ENCODE measurements at regions not wholly inside any gene's neighbourhood (a gene's known extent, or its start where the extent isn't known, plus 50 kb on each side); places are given as distances from the start of the nearest gene placed in this dataset.

- TF ChIP-seq, protein P1, sequence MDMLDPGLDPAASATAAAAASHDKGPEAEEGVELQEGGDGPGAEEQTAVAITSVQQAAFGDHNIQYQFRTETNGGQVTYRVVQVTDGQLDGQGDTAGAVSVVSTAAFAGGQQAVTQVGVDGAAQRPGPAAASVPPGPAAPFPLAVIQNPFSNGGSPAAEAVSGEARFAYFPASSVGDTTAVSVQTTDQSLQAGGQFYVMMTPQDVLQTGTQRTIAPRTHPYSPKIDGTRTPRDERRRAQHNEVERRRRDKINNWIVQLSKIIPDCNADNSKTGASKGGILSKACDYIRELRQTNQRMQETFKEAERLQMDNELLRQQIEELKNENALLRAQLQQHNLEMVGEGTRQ (IDR thresholded peaks at IDR 0.05; ENCODE audit: low read length), result no peak
- TF ChIP-seq SIX5 (IDR thresholded peaks at IDR 0.05; ENCODE audit: low read depth, low read length), result no peak
- no peak for TF ChIP-seq TBP (IDR thresholded peaks at IDR 0.05; ENCODE audit: low read depth, low read length)
- TF ChIP-seq NRF1 (IDR thresholded peaks at IDR 0.05; ENCODE audit: low read depth, low read length), result no peak
- no peak for TF ChIP-seq EGR1 (IDR thresholded peaks at IDR 0.05; ENCODE audit: borderline replicate concordance, low read depth, low read length)
- TF ChIP-seq, protein P2, sequence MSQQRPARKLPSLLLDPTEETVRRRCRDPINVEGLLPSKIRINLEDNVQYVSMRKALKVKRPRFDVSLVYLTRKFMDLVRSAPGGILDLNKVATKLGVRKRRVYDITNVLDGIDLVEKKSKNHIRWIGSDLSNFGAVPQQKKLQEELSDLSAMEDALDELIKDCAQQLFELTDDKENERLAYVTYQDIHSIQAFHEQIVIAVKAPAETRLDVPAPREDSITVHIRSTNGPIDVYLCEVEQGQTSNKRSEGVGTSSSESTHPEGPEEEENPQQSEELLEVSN (IDR thresholded peaks at IDR 0.05), result no peak
- no peak for TF ChIP-seq SP1 (IDR thresholded peaks at IDR 0.05; ENCODE audit: low read depth, low read length)
- TF ChIP-seq, protein P3, sequence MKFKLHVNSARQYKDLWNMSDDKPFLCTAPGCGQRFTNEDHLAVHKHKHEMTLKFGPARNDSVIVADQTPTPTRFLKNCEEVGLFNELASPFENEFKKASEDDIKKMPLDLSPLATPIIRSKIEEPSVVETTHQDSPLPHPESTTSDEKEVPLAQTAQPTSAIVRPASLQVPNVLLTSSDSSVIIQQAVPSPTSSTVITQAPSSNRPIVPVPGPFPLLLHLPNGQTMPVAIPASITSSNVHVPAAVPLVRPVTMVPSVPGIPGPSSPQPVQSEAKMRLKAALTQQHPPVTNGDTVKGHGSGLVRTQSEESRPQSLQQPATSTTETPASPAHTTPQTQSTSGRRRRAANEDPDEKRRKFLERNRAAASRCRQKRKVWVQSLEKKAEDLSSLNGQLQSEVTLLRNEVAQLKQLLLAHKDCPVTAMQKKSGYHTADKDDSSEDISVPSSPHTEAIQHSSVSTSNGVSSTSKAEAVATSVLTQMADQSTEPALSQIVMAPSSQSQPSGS (IDR thresholded peaks at IDR 0.05; ENCODE audit: low read length), result no peak
- no peak for TF ChIP-seq EP300 (IDR thresholded peaks at IDR 0.05; ENCODE audit: borderline replicate concordance in 1 of 2, low read depth in 2 of 2, low read length in 2 of 2)
Observed at GRCh38 chr3:187533797-187534196, 136.4 kb downstream of the SST start (continued).

Data from H1 (cell line).